ENCODE measurements at regions not wholly inside any gene's neighbourhood (a gene's known extent, or its start where the extent isn't known, plus 50 kb on each side); places are given as distances from the start of the nearest gene placed in this dataset.

DNA sequence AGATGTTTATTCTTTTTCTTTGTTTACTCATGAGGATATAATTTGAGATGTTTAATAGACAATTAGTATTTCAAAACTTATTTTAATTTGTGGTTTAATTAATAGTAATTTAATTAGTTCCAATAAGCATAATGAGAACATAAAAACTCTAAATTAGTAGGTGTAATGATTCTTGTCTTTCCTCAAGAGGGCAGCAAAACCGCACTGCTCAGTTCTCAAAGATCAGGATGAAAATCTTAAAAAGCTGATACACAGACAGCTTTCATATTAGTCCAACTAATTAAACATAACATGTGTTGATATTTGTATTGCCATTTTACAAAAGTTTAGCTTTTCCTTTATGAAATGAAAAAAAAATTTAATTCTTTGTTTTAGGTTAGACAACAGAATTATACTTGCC is 106.7 kb upstream of the C21orf91 start:
- no peaks in the 10 kb centered on the region for H4K20me1 ChIP-seq (ENCODE audit: insufficient read depth, low read length)
- H2AFZ ChIP-seq (ENCODE audit: low read length) = no peak overlapping the region
- H3K36me3 ChIP-seq (ENCODE audit: insufficient read depth, low read length) = no peaks in the 10 kb centered on the region
- H3K79me2 ChIP-seq (ENCODE audit: insufficient read depth, low read length) = no peaks in the 10 kb centered on the region
- TF ChIP-seq, protein P1, sequence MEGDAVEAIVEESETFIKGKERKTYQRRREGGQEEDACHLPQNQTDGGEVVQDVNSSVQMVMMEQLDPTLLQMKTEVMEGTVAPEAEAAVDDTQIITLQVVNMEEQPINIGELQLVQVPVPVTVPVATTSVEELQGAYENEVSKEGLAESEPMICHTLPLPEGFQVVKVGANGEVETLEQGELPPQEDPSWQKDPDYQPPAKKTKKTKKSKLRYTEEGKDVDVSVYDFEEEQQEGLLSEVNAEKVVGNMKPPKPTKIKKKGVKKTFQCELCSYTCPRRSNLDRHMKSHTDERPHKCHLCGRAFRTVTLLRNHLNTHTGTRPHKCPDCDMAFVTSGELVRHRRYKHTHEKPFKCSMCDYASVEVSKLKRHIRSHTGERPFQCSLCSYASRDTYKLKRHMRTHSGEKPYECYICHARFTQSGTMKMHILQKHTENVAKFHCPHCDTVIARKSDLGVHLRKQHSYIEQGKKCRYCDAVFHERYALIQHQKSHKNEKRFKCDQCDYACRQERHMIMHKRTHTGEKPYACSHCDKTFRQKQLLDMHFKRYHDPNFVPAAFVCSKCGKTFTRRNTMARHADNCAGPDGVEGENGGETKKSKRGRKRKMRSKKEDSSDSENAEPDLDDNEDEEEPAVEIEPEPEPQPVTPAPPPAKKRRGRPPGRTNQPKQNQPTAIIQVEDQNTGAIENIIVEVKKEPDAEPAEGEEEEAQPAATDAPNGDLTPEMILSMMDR (IDR thresholded peaks at IDR 0.05; ENCODE audit: extremely low read depth, low read depth, low read length) = peak; percentile 49
- peak; percentile 25 for DNase-seq (ENCODE audit: insufficient read length, low spot score, missing footprints)
- no peak overlapping the region for H3K4me2 ChIP-seq (ENCODE audit: insufficient read depth, low read length)
- no peaks in the 10 kb centered on the region for H3K9me3 ChIP-seq (ENCODE audit: low read depth, low read length)
- H3K4me3 ChIP-seq (ENCODE audit: insufficient read depth, low read length) = no peak overlapping the region
- H3K27ac ChIP-seq (ENCODE audit: low read depth, low read length) = no peak overlapping the region
- H3K27me3 ChIP-seq (ENCODE audit: insufficient read depth, low read length) = no peaks in the 10 kb centered on the region
- no peaks in the 10 kb centered on the region for H3K4me1 ChIP-seq (ENCODE audit: insufficient read depth, low read length)

DNA sequence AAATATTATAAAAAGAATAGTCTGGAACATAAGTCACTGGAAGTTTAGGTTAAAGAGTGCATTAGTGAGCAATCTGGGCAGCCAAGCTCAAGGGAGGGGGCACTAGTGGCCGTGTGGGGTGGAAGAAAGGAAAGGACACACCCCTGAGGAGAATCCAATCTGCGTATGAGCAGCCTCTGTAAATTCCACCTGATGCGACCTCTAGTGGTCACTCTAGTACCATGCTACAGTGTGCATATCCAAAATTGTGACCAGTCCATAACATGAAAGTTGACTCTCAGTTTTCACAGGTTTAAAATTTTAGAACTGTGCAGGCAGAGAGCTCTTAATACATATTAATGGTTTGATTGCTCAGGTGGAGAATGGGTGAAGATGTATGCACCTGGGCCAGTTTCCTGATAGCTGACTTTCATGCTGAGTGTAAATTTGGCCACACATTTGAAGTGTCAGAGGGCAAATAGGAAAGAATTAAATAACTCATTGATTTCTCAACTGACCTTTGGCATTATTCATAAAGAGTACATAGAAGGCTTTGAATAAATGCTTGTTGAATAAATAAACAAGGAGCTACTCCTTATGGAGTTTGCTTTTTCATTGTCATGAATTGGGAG is 105.9 kb upstream of the C21orf91 start:
- Histone ChIP-seq H3K27me3 (ENCODE audit: insufficient read depth, low read length) (no peaks in the 10 kb centered on the region), H3K79me2 (ENCODE audit: insufficient read depth, low read length) (no peaks in the 10 kb centered on the region), H4K20me1 (ENCODE audit: insufficient read depth, low read length) (no peaks in the 10 kb centered on the region), H3K4me1 (ENCODE audit: insufficient read depth, low read length) (no peaks in the 10 kb centered on the region), H3K4me3 (ENCODE audit: insufficient read depth, low read length) (no peak overlapping the region), H2AFZ (ENCODE audit: low read length) (no peak overlapping the region), H3K27ac (ENCODE audit: low read depth, low read length) (no peak overlapping the region), H3K4me2 (ENCODE audit: insufficient read depth, low read length) (no peak overlapping the region), H3K36me3 (ENCODE audit: insufficient read depth, low read length) (no peaks in the 10 kb centered on the region), H3K9me3 (ENCODE audit: low read depth, low read length) (no peaks in the 10 kb centered on the region)
- TF ChIP-seq, protein P1 (IDR thresholded peaks at IDR 0.05; ENCODE audit: extremely low read depth, low read depth, low read length) = peak; percentile 85
- peak; percentile 71 for DNase-seq (ENCODE audit: insufficient read length, low spot score, missing footprints)

DNA sequence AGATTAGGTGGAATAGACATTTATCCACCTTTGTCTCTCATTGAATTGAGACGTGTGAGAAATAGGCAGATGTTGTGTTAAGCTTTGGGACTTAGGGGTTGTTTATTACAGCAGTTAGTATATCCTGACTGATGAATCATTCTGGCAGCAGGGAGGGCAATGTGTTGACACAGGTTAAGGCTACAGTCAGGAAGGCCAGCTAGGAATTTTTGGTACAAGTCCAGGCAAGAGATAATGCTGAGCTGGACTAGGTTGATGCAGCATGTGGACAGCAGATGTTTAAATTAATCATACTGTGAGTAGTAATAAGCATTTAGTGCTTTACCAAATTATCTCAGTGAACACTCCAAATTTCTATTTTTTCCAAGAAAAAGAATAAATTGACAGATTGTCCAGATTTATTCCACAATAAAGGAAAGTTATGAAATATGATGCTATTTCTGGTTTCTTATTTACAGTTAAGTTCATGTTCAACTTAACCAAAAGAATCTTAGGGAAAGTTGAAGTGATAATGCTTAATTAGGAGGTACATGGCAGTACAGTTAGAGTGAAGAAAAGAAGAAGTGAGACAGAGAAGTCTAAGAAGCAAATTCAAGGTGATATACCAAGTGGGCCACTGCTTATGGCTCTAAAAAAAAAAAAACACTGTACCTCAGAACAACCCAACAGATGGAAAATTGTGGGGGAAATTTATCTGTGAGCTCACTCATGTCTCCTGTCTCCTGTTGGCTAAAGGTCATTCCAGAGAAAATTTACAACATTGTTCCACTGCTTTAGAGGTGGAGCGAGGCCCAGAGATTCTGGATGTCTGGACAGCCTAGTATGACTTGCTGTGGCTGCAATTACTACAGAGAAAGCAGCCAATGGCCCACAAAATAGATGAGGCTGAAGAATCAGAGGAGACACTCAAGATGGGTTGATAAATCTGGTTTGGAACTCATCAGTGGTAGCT is 102.7 kb upstream of the C21orf91 start:
- H4K20me1 ChIP-seq (ENCODE audit: insufficient read depth, low read length) = no peaks in the 10 kb centered on the region
- no peaks in the 10 kb centered on the region for H3K79me2 ChIP-seq (ENCODE audit: insufficient read depth, low read length)
- H3K9me3 ChIP-seq (ENCODE audit: low read depth, low read length) = no peaks in the 10 kb centered on the region
- H3K4me3 ChIP-seq (ENCODE audit: insufficient read depth, low read length) = no peak overlapping the region
- no peak overlapping the region for H3K4me2 ChIP-seq (ENCODE audit: insufficient read depth, low read length)
- H2AFZ ChIP-seq (ENCODE audit: low read length) = no peak overlapping the region
- TF ChIP-seq, protein P1 (IDR thresholded peaks at IDR 0.05; ENCODE audit: extremely low read depth, low read depth, low read length) = no peak
- H3K36me3 ChIP-seq (ENCODE audit: insufficient read depth, low read length) = no peaks in the 10 kb centered on the region
- DNase-seq (ENCODE audit: insufficient read length, low spot score, missing footprints) = peak; percentile 39
- no peaks in the 10 kb centered on the region for H3K27me3 ChIP-seq (ENCODE audit: insufficient read depth, low read length)
- H3K4me1 ChIP-seq (ENCODE audit: insufficient read depth, low read length) = no peaks in the 10 kb centered on the region
- H3K27ac ChIP-seq (ENCODE audit: low read depth, low read length) = no peak overlapping the region

DNA sequence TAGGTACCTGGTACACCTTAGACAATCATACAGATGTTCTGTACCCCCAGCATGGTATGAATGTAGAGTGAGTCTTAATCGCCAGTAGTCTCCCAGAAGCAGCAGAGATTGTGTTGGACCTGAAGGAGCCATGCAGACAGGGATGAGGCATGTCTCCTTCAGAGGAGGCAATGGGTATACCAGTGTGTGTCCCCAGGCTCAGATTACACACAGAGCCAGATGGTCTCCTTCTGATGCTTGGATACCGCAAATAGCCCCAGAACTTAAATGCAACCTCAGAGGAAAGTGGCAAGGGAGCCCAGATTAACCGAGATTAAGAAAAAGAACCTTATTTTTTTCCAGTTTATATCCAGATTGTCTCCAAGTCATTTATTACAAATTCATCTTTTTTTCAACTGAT is 96.8 kb upstream of the C21orf91 start:
- TF ChIP-seq, protein P1 (IDR thresholded peaks at IDR 0.05; ENCODE audit: extremely low read depth, low read depth, low read length) = no peak
- Histone ChIP-seq H3K79me2 (ENCODE audit: insufficient read depth, low read length) (no peaks in the 10 kb centered on the region), H3K4me1 (ENCODE audit: insufficient read depth, low read length) (no peaks in the 10 kb centered on the region), H3K27ac (ENCODE audit: low read depth, low read length) (no peak overlapping the region), H4K20me1 (ENCODE audit: insufficient read depth, low read length) (no peaks in the 10 kb centered on the region), H3K4me2 (ENCODE audit: insufficient read depth, low read length) (no peak overlapping the region), H3K4me3 (ENCODE audit: insufficient read depth, low read length) (no peak overlapping the region), H3K27me3 (ENCODE audit: insufficient read depth, low read length) (peaks cover 5% of the 10 kb centered on the region), H3K9me3 (ENCODE audit: low read depth, low read length) (no peaks in the 10 kb centered on the region), H3K36me3 (ENCODE audit: insufficient read depth, low read length) (no peaks in the 10 kb centered on the region), H2AFZ (ENCODE audit: low read length) (no peak overlapping the region)
- no peak for DNase-seq (ENCODE audit: insufficient read length, low spot score, missing footprints)
